Sigmoid colon (tissue), 6 donors: ENCODE measurements at regions not wholly inside any gene's neighbourhood (a gene's known extent, or its start where the extent isn't known, plus 50 kb on each side); places are given as distances from the start of the nearest gene placed in this dataset.

Experiments used
- DNase-seq: peaks from one replicate; pipeline ENCODE4 v3.0.0-alpha.2; 2019
- H3K27ac ChIP-seq, 4 donors: fragments of 200-600 bp; sonication (generic); one replicate each; pipeline ENCODE4 v1.5.1; 2016 to 2019; ENCODE audit warnings: mild to moderate bottlenecking in 1 of 4
- H3K27me3 ChIP-seq, 3 donors: fragments of 200-600 bp; sonication (generic); one replicate each; pipeline ENCODE4 v1.5.1; 2019; ENCODE audit warnings: mild to moderate bottlenecking in 1 of 3
- H3K36me3 ChIP-seq, 4 donors: fragments of 200-600 bp; sonication (generic); one replicate each; pipeline ENCODE4 v1.5.1; 2016 to 2019
- H3K4me1 ChIP-seq, 4 donors: fragments of 200-600 bp; sonication (generic); one replicate each; pipeline ENCODE4 v1.5.1; 2017 to 2019
- H3K4me3 ChIP-seq, 4 donors: fragments of 200-600 bp; sonication (generic); one replicate each; pipeline ENCODE4 v1.5.1; 2017 to 2019; ENCODE audit warnings: mild to moderate bottlenecking in 2 of 4, moderate library complexity in 1 of 4
- H3K9me3 ChIP-seq, 4 donors: fragments of 200-600 bp in 3 of 4; sonication (generic) in 3 of 4; one replicate each; pipeline versions ENCODE4 v1.5.1 to v1.6.1; 2013 to 2019
- CTCF ChIP-seq, 4 experiments: fragments of 450-650 bp in 3 of 4; fragments of 200-600 bp in 1 of 4; IDR thresholded peaks; one replicate each; pipeline ENCODE4 v1.5.1; 2016 to 2019; ENCODE audit warnings: antibody characterized with exemption in 4 of 4, mild to moderate bottlenecking in 3 of 4, moderate library complexity in 2 of 4
- EP300 ChIP-seq, 4 donors: sonication (generic); formaldehyde crosslinking; IDR thresholded peaks; one replicate each; pipeline ENCODE4 v1.6.1; 2017; ENCODE audit warnings: antibody characterized with exemption in 4 of 4
- POLR2A ChIP-seq, 2 donors: fragments of 450-650 bp; IDR thresholded peaks; one replicate each; pipeline ENCODE4 v1.6.1; 2016; ENCODE audit warnings: antibody characterized with exemption in 2 of 2, mild to moderate bottlenecking in 2 of 2, moderate library complexity in 2 of 2
- POLR2AphosphoS5 ChIP-seq, 4 donors: sonication (generic); formaldehyde crosslinking; IDR thresholded peaks; one replicate each; pipeline ENCODE4 v1.6.1; 2017; ENCODE audit warnings: antibody characterized with exemption in 4 of 4
- WGBS, 2 donors: extraction: QIAGEN DNeasy Blood & Tissue Kit; methylation state at CpG; one replicate each; pipeline ENCODE4 v1.1.7; 2013; 5-methylcytosine and 5-hydroxymethylcytosine counted together
- intact Hi-C: fragments of 100-400 bp; cut with DNase I; formaldehyde crosslinking; loops from one replicate; pipeline ENCODE4 v1.15.1; 2023
- donor health status: healthy with polysubstance abuse.
- donor health status: healthy.

GRCh38 chr6:8889514-8889913, 454.2 kb upstream of the SLC35B3 start:
- WGBS, 2 donors, result 82 to 84% methylated on average over 6 of the region's 6 CpGs
- no peaks in the 10 kb centered on the region for H3K9me3 ChIP-seq
- no peaks in the 10 kb centered on the region for H3K27me3 ChIP-seq
- no peak for DNase-seq
- intact Hi-C loops, result no loop called here
- no peak for TF ChIP-seq POLR2A (IDR thresholded peaks at IDR 0.05)
- no peak for TF ChIP-seq CTCF (IDR thresholded peaks at IDR 0.05)
- no peak for TF ChIP-seq EP300 (IDR thresholded peaks at IDR 0.05)
- no peak for TF ChIP-seq POLR2AphosphoS5 (IDR thresholded peaks at IDR 0.05)
- H3K4me3 ChIP-seq, result no peak overlapping the region
- no peaks in the 10 kb centered on the region for H3K36me3 ChIP-seq
- no peak overlapping the region for H3K27ac ChIP-seq
- no peaks in the 10 kb centered on the region for H3K4me1 ChIP-seq

- Histone ChIP-seq H3K27me3 (no peaks in the 10 kb centered on the region), H3K4me3 (no peak overlapping the region), H3K4me1 (no peaks in the 10 kb centered on the region), H3K27ac (no peak overlapping the region), H3K36me3 (no peaks in the 10 kb centered on the region), H3K9me3 (no peaks in the 10 kb centered on the region)
- TF ChIP-seq CTCF (IDR thresholded peaks at IDR 0.05) (no peak), EP300 (IDR thresholded peaks at IDR 0.05) (no peak), POLR2AphosphoS5 (IDR thresholded peaks at IDR 0.05) (no peak), POLR2A (IDR thresholded peaks at IDR 0.05) (no peak)
- intact Hi-C loops, result no loop called here
- WGBS, 2 donors, result 49 to 70% methylated on average over 3 of the region's 3 CpGs
- DNase-seq, result no peak
Measured at GRCh38 chr6:8888468-8888867, 453.1 kb upstream of the SLC35B3 start.

- Histone ChIP-seq H3K4me1 (no peaks in the 10 kb centered on the region), H3K4me3 (no peak overlapping the region), H3K27ac (no peak overlapping the region), H3K36me3 (no peaks in the 10 kb centered on the region), H3K27me3 (no peaks in the 10 kb centered on the region), H3K9me3 (no peaks in the 10 kb centered on the region)
- DNase-seq, result no peak
- TF ChIP-seq EP300 (IDR thresholded peaks at IDR 0.05), result no peak
- 0 to 43% methylated on average over 1 of the region's 1 CpG for WGBS, 2 donors
- intact Hi-C loops, result no loop called here
Measured at GRCh38 chr6:8881663-8882062, 446.3 kb upstream of the SLC35B3 start.

- Histone ChIP-seq H3K4me1 (no peaks in the 10 kb centered on the region), H3K27ac (no peak overlapping the region), H3K4me3 (no peak overlapping the region), H3K9me3 (no peaks in the 10 kb centered on the region), H3K27me3 (no peaks in the 10 kb centered on the region), H3K36me3 (no peaks in the 10 kb centered on the region)
- 91 to 92% methylated on average over 1 of the region's 1 CpG for WGBS, 2 donors
- TF ChIP-seq CTCF (IDR thresholded peaks at IDR 0.05) (no peak), EP300 (IDR thresholded peaks at IDR 0.05) (no peak), POLR2A (IDR thresholded peaks at IDR 0.05) (no peak), POLR2AphosphoS5 (IDR thresholded peaks at IDR 0.05) (no peak)
- no peak for DNase-seq
- intact Hi-C loops, result no loop called here
Measured at GRCh38 chr6:8879334-8879733, 444.0 kb upstream of the SLC35B3 start.

- WGBS, 2 donors, result 86 to 94% methylated on average over 4 of the region's 4 CpGs
- Histone ChIP-seq H3K9me3 (no peaks in the 10 kb centered on the region), H3K36me3 (no peaks in the 10 kb centered on the region), H3K27me3 (no peaks in the 10 kb centered on the region), H3K4me1 (no peaks in the 10 kb centered on the region), H3K4me3 (no peak overlapping the region), H3K27ac (no peak overlapping the region)
- TF ChIP-seq POLR2A (IDR thresholded peaks at IDR 0.05), result no peak
- no peak for TF ChIP-seq POLR2AphosphoS5 (IDR thresholded peaks at IDR 0.05)
- no peak for TF ChIP-seq EP300 (IDR thresholded peaks at IDR 0.05)
- TF ChIP-seq CTCF (IDR thresholded peaks at IDR 0.05), result no peak
- intact Hi-C loops, result no loop called here
- no peak for DNase-seq
Measured at GRCh38 chr6:8875986-8876385, 440.6 kb upstream of the SLC35B3 start.
